Activated CD8-positive, alpha-beta memory T cell treated with anti-CD3 and anti-CD28 coated beads, Interleukin-2, amount 50 U/mL, for 48 hours (primary cell): ENCODE measurements at regions not wholly inside any gene's neighbourhood (a gene's known extent, or its start where the extent isn't known, plus 50 kb on each side); places are given as distances from the start of the nearest gene placed in this dataset.

Experiments used
- DNase-seq: peaks from one replicate; pipeline ENCODE4 v3.0.0-alpha.2; 2020

- DNase-seq = no peak
Observed at GRCh38 chr9:90368928-90369327, 273.7 kb downstream of the DIRAS2 start.

GRCh38 chr9:90379771-90380170 is 262.9 kb downstream of the DIRAS2 start:
- no peak for DNase-seq

GRCh38 chr9:90385146-90385545 is 257.5 kb downstream of the DIRAS2 start:
- no peak for DNase-seq

DNA sequence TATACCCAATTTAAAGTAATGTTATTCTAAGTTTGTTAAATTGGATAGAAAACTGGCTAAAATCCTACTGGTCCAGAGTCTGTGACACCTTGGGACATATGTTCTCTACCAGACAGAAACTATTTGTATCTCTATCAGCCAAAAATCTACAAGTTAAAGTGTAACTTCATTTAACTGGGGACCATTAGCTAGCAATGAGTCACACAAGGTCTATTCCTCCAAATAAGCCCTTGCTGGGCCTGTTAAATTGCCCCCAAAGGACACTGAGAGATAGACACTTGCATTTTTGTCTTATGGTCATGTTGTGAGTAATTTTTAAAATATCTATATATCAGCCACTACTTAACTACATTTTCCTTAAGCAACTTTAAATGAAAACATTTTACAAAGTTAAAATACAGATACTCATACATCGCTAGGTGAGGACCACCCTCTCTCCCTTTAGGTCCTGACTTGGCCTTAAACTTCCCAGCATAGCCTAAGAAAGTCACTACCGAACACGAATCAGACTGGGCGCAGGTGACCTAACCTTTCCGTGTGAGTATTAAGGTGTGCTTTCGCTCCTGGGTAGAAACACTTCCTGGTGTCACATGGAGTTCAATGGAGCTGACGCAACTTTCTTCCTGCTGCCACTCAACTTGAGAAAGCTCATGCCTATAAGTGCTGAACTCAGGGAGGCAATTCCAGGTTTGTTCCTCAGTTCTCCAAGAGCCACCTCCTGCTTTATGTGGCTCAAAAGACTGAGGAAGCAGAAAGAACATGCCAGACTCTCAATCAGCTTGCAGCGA is 249.1 kb downstream of the DIRAS2 start:
- no peak for DNase-seq

DNA sequence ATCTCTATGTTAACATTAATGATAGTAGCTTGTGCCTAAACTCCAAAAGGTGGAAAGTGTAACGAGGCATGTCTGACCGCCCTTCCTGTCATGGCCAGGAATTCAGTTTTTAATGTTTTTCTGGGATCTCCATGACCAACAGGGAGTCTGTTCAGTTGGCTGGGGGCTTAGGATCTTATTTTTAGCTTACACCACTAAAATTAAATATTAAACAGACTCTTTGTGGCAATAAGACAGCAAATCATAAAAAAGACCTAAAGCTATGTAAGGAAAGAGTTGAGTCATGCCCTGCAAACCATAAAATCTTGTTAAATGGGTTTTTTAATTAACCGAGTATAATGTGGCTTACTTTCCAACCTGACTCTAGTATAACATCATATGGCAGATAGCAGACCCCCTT is 247.8 kb downstream of the DIRAS2 start:
- DNase-seq = no peak

DNA sequence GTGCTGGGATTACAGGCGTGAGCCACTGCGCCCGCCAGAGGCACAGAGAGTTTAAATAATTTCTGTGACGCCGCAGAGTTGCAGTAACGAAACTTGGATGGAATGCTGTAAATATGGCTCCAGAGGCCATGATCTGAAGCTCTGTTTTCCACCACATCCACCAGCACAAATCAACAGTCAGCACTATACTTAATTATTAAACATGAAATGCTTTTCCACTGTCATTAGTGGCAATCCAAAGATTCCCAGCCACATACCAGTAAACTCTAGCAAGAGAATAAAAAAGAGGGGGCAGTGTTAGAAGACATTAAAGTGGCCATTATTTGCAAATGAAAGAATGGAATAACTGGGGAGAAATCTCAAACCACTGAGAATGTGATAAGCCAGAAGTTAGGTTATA is 242.5 kb downstream of the DIRAS2 start:
- DNase-seq = no peak

- DNase-seq = no peak
Observed at GRCh38 chr9:90408659-90409058, 234.0 kb downstream of the DIRAS2 start.

- no peak for DNase-seq
Observed at GRCh38 chr9:90419221-90419851, 223.3 kb downstream of the DIRAS2 start.

GRCh38 chr9:90420211-90420610 is 222.4 kb downstream of the DIRAS2 start:
- DNase-seq = no peak

GRCh38 chr9:90420768-90421513 is 221.7 kb downstream of the DIRAS2 start:
- no peak for DNase-seq

DNA sequence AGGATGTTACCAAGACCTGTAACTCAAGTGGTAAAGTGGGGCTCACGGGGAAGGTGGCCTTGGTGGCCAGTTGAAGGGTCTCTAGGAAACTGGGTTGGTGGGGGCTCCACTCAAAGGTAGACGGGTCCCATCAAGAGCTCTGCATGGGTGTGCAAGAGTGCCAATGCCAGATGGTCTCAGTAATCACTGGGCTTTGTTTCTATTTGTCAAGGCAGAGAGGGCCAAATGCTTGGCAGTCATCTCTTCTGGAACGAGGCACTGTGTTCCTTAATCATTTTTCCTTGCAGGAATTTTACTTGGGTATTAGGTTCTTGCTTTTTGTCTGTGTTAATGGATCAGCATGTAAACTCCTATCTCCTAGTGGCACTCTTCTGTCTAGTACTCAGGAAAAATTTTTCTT is 220.8 kb downstream of the DIRAS2 start:
- DNase-seq = no peak

GRCh38 chr9:90423661-90424193 is 218.9 kb downstream of the DIRAS2 start:
- no peak for DNase-seq

DNA sequence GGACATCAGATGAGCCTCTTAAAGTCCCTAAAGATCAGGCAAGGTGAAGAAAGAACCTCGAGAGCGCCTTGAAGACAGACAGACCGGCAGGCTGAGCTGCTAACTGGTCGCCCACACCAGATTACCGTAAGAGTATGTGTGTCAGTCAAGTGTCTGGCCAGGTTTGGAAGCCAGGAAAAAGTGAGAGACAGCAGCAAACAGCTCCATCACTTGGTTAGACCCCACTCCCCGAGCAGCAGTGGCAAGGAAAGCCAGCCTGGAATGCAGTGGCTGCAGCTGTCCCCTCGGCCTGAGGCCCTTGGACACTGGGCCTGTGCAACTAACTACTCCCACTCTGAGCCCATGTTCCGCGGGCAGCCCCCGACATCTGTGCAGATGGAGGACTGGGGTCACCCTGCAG is 214.1 kb downstream of the DIRAS2 start:
- DNase-seq = no peak

- DNase-seq = no peak
Observed at GRCh38 chr9:90432951-90433350, 209.7 kb downstream of the DIRAS2 start.

DNA sequence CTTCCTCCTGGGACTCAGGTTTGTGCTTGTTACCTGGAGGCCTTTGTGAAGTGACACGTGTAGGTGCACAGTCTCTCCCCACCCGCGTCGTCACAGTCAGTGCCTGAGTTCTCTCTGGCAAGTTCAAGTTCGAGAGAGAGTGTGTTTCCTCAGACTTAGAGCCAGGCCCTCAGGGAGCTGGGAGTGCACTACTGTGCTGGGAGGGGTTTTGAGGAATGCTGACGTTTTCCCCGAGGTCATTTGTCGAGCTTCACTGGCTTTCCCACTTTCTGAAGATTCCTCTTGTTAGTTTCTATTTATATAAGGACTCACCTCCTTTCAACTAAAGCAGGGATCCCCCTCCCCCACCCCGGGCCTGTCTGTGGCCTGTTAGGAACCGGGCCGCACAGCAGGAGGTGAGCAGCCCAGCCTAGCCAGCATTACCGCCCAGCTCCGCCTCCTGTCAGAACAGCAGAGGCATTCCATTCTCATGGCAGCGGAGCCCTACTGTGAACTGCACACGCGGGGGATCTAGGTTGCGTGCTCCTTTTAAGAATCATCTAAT is 209.2 kb downstream of the DIRAS2 start:
- DNase-seq = no peak

- DNase-seq = no peak
Observed at GRCh38 chr9:90441814-90442213, 200.8 kb downstream of the DIRAS2 start.

GRCh38 chr9:90442723-90443122 is 199.9 kb downstream of the DIRAS2 start:
- DNase-seq = no peak

DNA sequence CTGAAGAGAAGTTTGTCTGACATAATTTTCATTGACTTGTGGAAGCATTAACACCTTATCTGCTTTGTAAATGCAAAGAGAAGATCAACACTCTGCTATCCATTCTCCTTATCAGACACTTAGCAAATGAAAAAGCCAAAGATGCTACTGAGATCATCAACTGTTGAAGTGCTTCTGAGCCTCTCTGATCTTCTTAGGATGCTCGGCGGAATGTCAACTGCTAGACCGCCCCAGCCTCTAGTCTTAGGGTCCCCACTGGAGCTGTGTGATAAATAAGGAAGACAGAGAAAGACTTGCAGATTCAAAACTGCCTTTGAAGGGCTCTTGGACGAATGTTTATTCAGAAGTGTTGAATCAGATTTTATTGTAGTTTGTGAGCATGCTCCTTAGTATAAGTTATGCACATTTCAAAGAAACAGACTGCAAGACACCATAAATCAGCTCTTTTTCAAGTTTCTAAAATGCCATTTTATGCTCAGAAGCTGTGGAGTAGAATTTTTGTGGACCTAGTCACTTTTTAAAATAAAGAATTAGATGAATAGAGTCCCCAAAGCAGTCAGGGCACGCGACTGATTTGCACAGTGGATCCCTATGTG is 197.9 kb downstream of the DIRAS2 start:
- no peak for DNase-seq

DNA sequence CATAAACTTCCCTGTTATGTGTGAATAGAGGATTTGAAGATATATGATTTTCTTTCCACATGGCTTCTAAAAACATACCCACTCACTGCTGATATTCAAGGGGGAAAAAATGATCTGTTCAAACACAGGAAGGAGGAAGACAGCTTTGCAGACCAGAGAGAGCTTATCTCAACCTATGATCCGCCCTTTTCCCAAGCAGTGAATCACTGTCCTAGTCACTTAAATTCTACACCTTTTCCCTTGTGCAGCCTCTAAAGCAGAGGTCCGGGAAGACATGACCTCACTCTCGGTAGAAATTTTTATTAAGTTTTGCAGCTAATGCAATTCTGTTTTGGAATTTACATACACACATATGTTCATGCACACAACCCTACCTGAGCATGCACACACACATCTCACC is 197.2 kb downstream of the DIRAS2 start:
- no peak for DNase-seq

GRCh38 chr9:90446200-90446948 is 196.2 kb downstream of the DIRAS2 start:
- no peak for DNase-seq

DNA sequence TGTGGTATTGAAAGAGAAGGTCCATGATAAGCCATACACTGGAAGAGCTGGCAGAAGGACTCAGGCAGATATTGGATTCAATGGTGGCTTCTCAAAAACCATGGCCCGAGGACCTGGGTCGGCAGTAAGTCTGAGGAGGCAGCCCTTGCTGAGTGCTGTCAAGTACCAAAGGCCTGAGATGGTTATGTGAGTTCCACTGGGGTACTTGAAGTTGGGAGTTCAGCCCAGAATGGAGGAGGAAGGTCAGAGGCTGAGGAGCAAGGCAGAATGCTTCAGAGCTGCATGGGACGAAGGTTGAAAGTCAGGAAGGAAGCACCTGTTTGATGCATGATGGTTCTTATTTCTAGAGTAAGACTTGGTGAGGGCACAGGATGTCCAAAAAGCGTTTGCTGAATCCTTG is 194.9 kb downstream of the DIRAS2 start:
- DNase-seq = no peak

GRCh38 chr9:90449213-90449925 is 193.3 kb downstream of the DIRAS2 start:
- no peak for DNase-seq
